ENCODE measurements at regions not wholly inside any gene's neighbourhood (a gene's known extent, or its start where the extent isn't known, plus 50 kb on each side); places are given as distances from the start of the nearest gene placed in this dataset.

- no peak for DNase-seq
- Mint-ChIP-seq H3K36me3 (ENCODE audit: unreplicated experiment) (no peaks in the 10 kb centered on the region), H3K27ac (ENCODE audit: unreplicated experiment) (no peak overlapping the region), H3K4me1 (ENCODE audit: low read depth, unreplicated experiment) (no peaks in the 10 kb centered on the region), H3K4me3 (ENCODE audit: unreplicated experiment) (no peak overlapping the region), H3K27me3 (ENCODE audit: unreplicated experiment) (peaks cover 1% of the 10 kb centered on the region), H3K9me3 (ENCODE audit: unreplicated experiment) (no peaks in the 10 kb centered on the region)
- TF ChIP-seq CTCF (IDR thresholded peaks at IDR 0.05; ENCODE audit: partially characterized antibody, unreplicated experiment): no peak
These were observed 330.2 kb downstream of the GABRB3 start for GRCh38 chr15:26442680-26443079.

- H3K36me3 Mint-ChIP-seq (ENCODE audit: unreplicated experiment): no peaks in the 10 kb centered on the region
These were observed 333.2 kb downstream of the GABRB3 start for GRCh38 chr15:26439681-26440080.

GRCh38 chr15:26438718-26439117 lies 334.1 kb downstream of the GABRB3 start:
- H3K4me1 Mint-ChIP-seq (ENCODE audit: low read depth, unreplicated experiment): no peaks in the 10 kb centered on the region
- no peak for DNase-seq
- TF ChIP-seq CTCF (IDR thresholded peaks at IDR 0.05; ENCODE audit: partially characterized antibody, unreplicated experiment): no peak
- H3K9me3 Mint-ChIP-seq (ENCODE audit: unreplicated experiment): no peaks in the 10 kb centered on the region
- H3K27ac Mint-ChIP-seq (ENCODE audit: unreplicated experiment): no peak overlapping the region
- H3K27me3 Mint-ChIP-seq (ENCODE audit: unreplicated experiment): peaks cover 1% of the 10 kb centered on the region
- no peaks in the 10 kb centered on the region for H3K36me3 Mint-ChIP-seq (ENCODE audit: unreplicated experiment)
- no peak overlapping the region for H3K4me3 Mint-ChIP-seq (ENCODE audit: unreplicated experiment)

More at GRCh38 chr15:26439681-26440080, 333.2 kb downstream of the GABRB3 start:
- Mint-ChIP-seq H3K9me3 (ENCODE audit: unreplicated experiment) (no peaks in the 10 kb centered on the region), H3K27me3 (ENCODE audit: unreplicated experiment) (peaks cover 1% of the 10 kb centered on the region), H3K4me3 (ENCODE audit: unreplicated experiment) (no peak overlapping the region), H3K4me1 (ENCODE audit: low read depth, unreplicated experiment) (no peaks in the 10 kb centered on the region), H3K27ac (ENCODE audit: unreplicated experiment) (no peak overlapping the region)
- TF ChIP-seq CTCF (IDR thresholded peaks at IDR 0.05; ENCODE audit: partially characterized antibody, unreplicated experiment): no peak
- no peak for DNase-seq

- Mint-ChIP-seq H3K36me3 (ENCODE audit: unreplicated experiment) (no peaks in the 10 kb centered on the region), H3K27me3 (ENCODE audit: unreplicated experiment) (peaks cover 1% of the 10 kb centered on the region), H3K27ac (ENCODE audit: unreplicated experiment) (no peak overlapping the region), H3K4me3 (ENCODE audit: unreplicated experiment) (no peak overlapping the region), H3K4me1 (ENCODE audit: low read depth, unreplicated experiment) (no peaks in the 10 kb centered on the region), H3K9me3 (ENCODE audit: unreplicated experiment) (no peaks in the 10 kb centered on the region)
- no peak for DNase-seq
- no peak for TF ChIP-seq CTCF (IDR thresholded peaks at IDR 0.05; ENCODE audit: partially characterized antibody, unreplicated experiment)
These were observed 334.6 kb downstream of the GABRB3 start for GRCh38 chr15:26438316-26438715.

- Mint-ChIP-seq H3K36me3 (ENCODE audit: unreplicated experiment) (no peaks in the 10 kb centered on the region), H3K9me3 (ENCODE audit: unreplicated experiment) (peaks cover 2% of the 10 kb centered on the region), H3K4me3 (ENCODE audit: unreplicated experiment) (no peak overlapping the region), H3K27ac (ENCODE audit: unreplicated experiment) (no peak overlapping the region), H3K4me1 (ENCODE audit: low read depth, unreplicated experiment) (no peaks in the 10 kb centered on the region), H3K27me3 (ENCODE audit: unreplicated experiment) (no peaks in the 10 kb centered on the region)
- TF ChIP-seq CTCF (IDR thresholded peaks at IDR 0.05; ENCODE audit: partially characterized antibody, unreplicated experiment): no peak
- no peak for DNase-seq
These were observed 339.0 kb downstream of the GABRB3 start for GRCh38 chr15:26433818-26434217.
